ENCODE measurements at regions not wholly inside any gene's neighbourhood (a gene's known extent, or its start where the extent isn't known, plus 50 kb on each side); places are given as distances from the start of the nearest gene placed in this dataset.

GRCh38 chr2:118616432-118616831 lies 231.0 kb downstream of the EN1 start:
- ATAC-seq (replicated peaks), result no peak
- H3K27me3 Mint-ChIP-seq, result peaks cover 5 to 27% of the 10 kb centered on the region in 2 donors
- no peak overlapping the region for H3K4me3 Mint-ChIP-seq
- no peak overlapping the region for H3K27ac Mint-ChIP-seq
- no peaks in the 10 kb centered on the region for H3K4me1 Mint-ChIP-seq
- DNase-seq, result no peak
- H3K9me3 Mint-ChIP-seq, result peaks cover 0 to 2% of the 10 kb centered on the region in 2 donors
- no peaks in the 10 kb centered on the region for H3K36me3 Mint-ChIP-seq

GRCh38 chr2:118614841-118615271 lies 232.6 kb downstream of the EN1 start:
- no peaks in the 10 kb centered on the region for H3K36me3 Mint-ChIP-seq
- H3K27me3 Mint-ChIP-seq, result peaks cover 0 to 19% of the 10 kb centered on the region in 2 donors
- ATAC-seq (replicated peaks) (no peak), DNase-seq (no peak)
- peaks cover 0 to 2% of the 10 kb centered on the region in 2 donors for H3K9me3 Mint-ChIP-seq
- H3K27ac Mint-ChIP-seq, result no peak overlapping the region
- no peaks in the 10 kb centered on the region for H3K4me1 Mint-ChIP-seq
- no peak overlapping the region for H3K4me3 Mint-ChIP-seq

- Mint-ChIP-seq H3K27ac (no peak overlapping the region), H3K36me3 (no peaks in the 10 kb centered on the region), H3K4me1 (no peaks in the 10 kb centered on the region), H3K9me3 (peaks cover 0 to 2% of the 10 kb centered on the region in 2 donors), H3K27me3 (peaks cover 0 to 14% of the 10 kb centered on the region in 2 donors), H3K4me3 (no peak overlapping the region)
- DNase-seq (no peak), ATAC-seq (replicated peaks) (no peak)
Observed at GRCh38 chr2:118613737-118614136, 233.7 kb downstream of the EN1 start.

- no peak for DNase-seq
- ATAC-seq (replicated peaks), result no peak
- Mint-ChIP-seq H3K4me1 (no peaks in the 10 kb centered on the region), H3K4me3 (no peak overlapping the region), H3K27ac (no peak overlapping the region), H3K9me3 (peaks cover 0 to 2% of the 10 kb centered on the region in 2 donors), H3K36me3 (no peaks in the 10 kb centered on the region), H3K27me3 (peaks cover 4 to 8% of the 10 kb centered on the region in 2 donors)
Observed at GRCh38 chr2:118611691-118612090, 235.8 kb downstream of the EN1 start.

GRCh38 chr2:118609138-118609537 lies 238.3 kb downstream of the EN1 start:
- Mint-ChIP-seq H3K36me3 (no peaks in the 10 kb centered on the region), H3K4me1 (no peaks in the 10 kb centered on the region), H3K9me3 (peaks cover 0 to 2% of the 10 kb centered on the region in 2 donors), H3K4me3 (no peak overlapping the region), H3K27ac (no peak overlapping the region), H3K27me3 (peaks cover 0 to 8% of the 10 kb centered on the region in 2 donors)
- DNase-seq (no peak), ATAC-seq (replicated peaks) (no peak)

- Mint-ChIP-seq H3K4me3 (no peak overlapping the region), H3K27ac (no peak overlapping the region), H3K36me3 (no peaks in the 10 kb centered on the region), H3K4me1 (no peaks in the 10 kb centered on the region), H3K27me3 (peaks cover 0 to 11% of the 10 kb centered on the region in 2 donors), H3K9me3 (peaks cover 2 to 3% of the 10 kb centered on the region in 2 donors)
- no peak for ATAC-seq (replicated peaks)
- DNase-seq, result no peak
Observed at GRCh38 chr2:118607641-118608040, 239.8 kb downstream of the EN1 start.

- no peak overlapping the region for H3K4me3 Mint-ChIP-seq
- no peak overlapping the region for H3K27ac Mint-ChIP-seq
- ATAC-seq (replicated peaks) (no peak), DNase-seq (no peak)
- no peaks in the 10 kb centered on the region for H3K4me1 Mint-ChIP-seq
- peaks cover 0 to 11% of the 10 kb centered on the region in 2 donors for H3K27me3 Mint-ChIP-seq
- H3K36me3 Mint-ChIP-seq, result no peaks in the 10 kb centered on the region
- H3K9me3 Mint-ChIP-seq, result peaks cover 5 to 9% of the 10 kb centered on the region in 2 donors
Observed at GRCh38 chr2:118604811-118605210, 242.6 kb downstream of the EN1 start.

GRCh38 chr2:118604371-118604770 lies 243.1 kb downstream of the EN1 start:
- H3K4me3 Mint-ChIP-seq, result no peak overlapping the region
- H3K4me1 Mint-ChIP-seq, result no peaks in the 10 kb centered on the region
- ATAC-seq (replicated peaks) (no peak), DNase-seq (no peak)
- peaks cover 0 to 11% of the 10 kb centered on the region in 2 donors for H3K27me3 Mint-ChIP-seq
- H3K27ac Mint-ChIP-seq, result no peak overlapping the region
- H3K9me3 Mint-ChIP-seq, result peaks cover 5 to 9% of the 10 kb centered on the region in 2 donors
- no peaks in the 10 kb centered on the region for H3K36me3 Mint-ChIP-seq

GRCh38 chr2:118599141-118599540 lies 248.3 kb downstream of the EN1 start:
- H3K4me3 Mint-ChIP-seq, result no peak overlapping the region
- peaks cover 0 to 3% of the 10 kb centered on the region in 2 donors for H3K27me3 Mint-ChIP-seq
- DNase-seq (no peak), ATAC-seq (replicated peaks) (no peak)
- no peaks in the 10 kb centered on the region for H3K36me3 Mint-ChIP-seq
- peaks cover 13 to 15% of the 10 kb centered on the region in 2 donors for H3K9me3 Mint-ChIP-seq
- H3K27ac Mint-ChIP-seq, result no peak overlapping the region
- H3K4me1 Mint-ChIP-seq, result no peaks in the 10 kb centered on the region

- Mint-ChIP-seq H3K27me3 (no peaks in the 10 kb centered on the region), H3K27ac (no peak overlapping the region), H3K4me3 (no peak overlapping the region), H3K4me1 (no peaks in the 10 kb centered on the region), H3K36me3 (no peaks in the 10 kb centered on the region), H3K9me3 (peaks cover 8 to 9% of the 10 kb centered on the region in 2 donors)
- ATAC-seq (replicated peaks) (no peak), DNase-seq (no peak)
Observed at GRCh38 chr2:118596620-118597019, 250.8 kb downstream of the EN1 start.

- no peak overlapping the region for H3K4me3 Mint-ChIP-seq
- H3K27ac Mint-ChIP-seq, result no peak overlapping the region
- H3K4me1 Mint-ChIP-seq, result no peaks in the 10 kb centered on the region
- H3K9me3 Mint-ChIP-seq, result peaks cover 6 to 7% of the 10 kb centered on the region in 2 donors
- H3K27me3 Mint-ChIP-seq, result no peaks in the 10 kb centered on the region
- DNase-seq (no peak), ATAC-seq (replicated peaks) (no peak)
- H3K36me3 Mint-ChIP-seq, result no peaks in the 10 kb centered on the region
Observed at GRCh38 chr2:118593257-118593656, 254.2 kb downstream of the EN1 start.

- Mint-ChIP-seq H3K9me3 (no peaks in the 10 kb centered on the region), H3K4me3 (no peak overlapping the region), H3K27me3 (peaks cover 0 to 5% of the 10 kb centered on the region in 2 donors), H3K4me1 (no peaks in the 10 kb centered on the region), H3K27ac (no peak overlapping the region), H3K36me3 (no peaks in the 10 kb centered on the region)
- no peak for DNase-seq
- ATAC-seq (replicated peaks), result no peak
Observed at GRCh38 chr2:118591223-118591622, 256.2 kb downstream of the EN1 start.

GRCh38 chr2:118589721-118590120 lies 257.7 kb downstream of the EN1 start:
- ATAC-seq (replicated peaks), result no peak
- Mint-ChIP-seq H3K27ac (no peak overlapping the region), H3K27me3 (peaks cover 0 to 5% of the 10 kb centered on the region in 2 donors), H3K36me3 (no peaks in the 10 kb centered on the region), H3K9me3 (no peaks in the 10 kb centered on the region), H3K4me1 (no peaks in the 10 kb centered on the region), H3K4me3 (no peak overlapping the region)
- no peak for DNase-seq

- DNase-seq (no peak), ATAC-seq (replicated peaks) (no peak)
- H3K4me3 Mint-ChIP-seq, result no peak overlapping the region
- no peaks in the 10 kb centered on the region for H3K9me3 Mint-ChIP-seq
- H3K4me1 Mint-ChIP-seq, result no peaks in the 10 kb centered on the region
- no peaks in the 10 kb centered on the region for H3K36me3 Mint-ChIP-seq
- H3K27ac Mint-ChIP-seq, result no peak overlapping the region
- peaks cover 0 to 5% of the 10 kb centered on the region in 2 donors for H3K27me3 Mint-ChIP-seq
Observed at GRCh38 chr2:118588850-118589249, 258.6 kb downstream of the EN1 start.

GRCh38 chr2:118586312-118586711 lies 261.1 kb downstream of the EN1 start:
- Mint-ChIP-seq H3K27me3 (peaks cover 0 to 5% of the 10 kb centered on the region in 2 donors), H3K4me3 (no peak overlapping the region), H3K36me3 (no peaks in the 10 kb centered on the region), H3K4me1 (no peaks in the 10 kb centered on the region), H3K27ac (no peak overlapping the region), H3K9me3 (peaks cover 0 to 2% of the 10 kb centered on the region in 2 donors)
- ATAC-seq (replicated peaks) (no peak), DNase-seq (no peak)

- no peak for ATAC-seq (replicated peaks)
- Mint-ChIP-seq H3K4me3 (no peak overlapping the region), H3K4me1 (no peaks in the 10 kb centered on the region)
Observed at GRCh38 chr2:118584877-118585276, 262.6 kb downstream of the EN1 start.

More at GRCh38 chr2:118584877-118585276, 262.6 kb downstream of the EN1 start:
- H3K27me3 Mint-ChIP-seq, result peaks cover 5 to 6% of the 10 kb centered on the region in 2 donors
- no peaks in the 10 kb centered on the region for H3K36me3 Mint-ChIP-seq
- H3K9me3 Mint-ChIP-seq, result peaks cover 0 to 2% of the 10 kb centered on the region in 2 donors
- DNase-seq, result no peak
- no peak overlapping the region for H3K27ac Mint-ChIP-seq
